GM18870 (cell line): ENCODE measurements at regions not wholly inside any gene's neighbourhood (a gene's known extent, or its start where the extent isn't known, plus 50 kb on each side); places are given as distances from the start of the nearest gene placed in this dataset.
"Not testable (repeated sequence)": the region's sequence is repeated elsewhere in the genome, so short reads cannot be mapped to it uniquely, and the experiment has no call there.

Experiments
- ATAC-seq: cut with Tn5 transposase; IDR thresholded peaks from one replicate; pipeline ENCODE4 v1.9.1; 2021; ENCODE audit warnings: moderate library complexity; ENCODE audit not compliant: unreplicated experiment

DNA sequence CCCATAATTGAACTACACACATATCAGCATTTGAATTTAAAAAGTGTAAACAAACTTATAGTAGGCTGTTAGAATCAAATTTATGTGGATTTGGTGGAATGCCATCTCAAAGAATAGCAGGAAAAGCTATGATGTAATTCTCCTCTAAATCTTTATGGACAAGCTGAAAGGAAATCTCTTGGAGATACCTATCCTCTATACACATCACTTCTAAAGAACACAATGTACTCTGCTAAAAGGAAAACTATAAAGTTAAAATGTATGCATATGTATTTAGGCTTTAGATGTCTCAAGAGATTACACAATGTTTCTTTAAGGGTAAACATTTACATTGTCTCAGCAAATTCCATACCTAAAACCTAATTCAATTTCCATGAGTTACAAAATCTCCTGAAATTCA lies 323.3 kb downstream of the CRPPA start:
- ATAC-seq: no peak

DNA sequence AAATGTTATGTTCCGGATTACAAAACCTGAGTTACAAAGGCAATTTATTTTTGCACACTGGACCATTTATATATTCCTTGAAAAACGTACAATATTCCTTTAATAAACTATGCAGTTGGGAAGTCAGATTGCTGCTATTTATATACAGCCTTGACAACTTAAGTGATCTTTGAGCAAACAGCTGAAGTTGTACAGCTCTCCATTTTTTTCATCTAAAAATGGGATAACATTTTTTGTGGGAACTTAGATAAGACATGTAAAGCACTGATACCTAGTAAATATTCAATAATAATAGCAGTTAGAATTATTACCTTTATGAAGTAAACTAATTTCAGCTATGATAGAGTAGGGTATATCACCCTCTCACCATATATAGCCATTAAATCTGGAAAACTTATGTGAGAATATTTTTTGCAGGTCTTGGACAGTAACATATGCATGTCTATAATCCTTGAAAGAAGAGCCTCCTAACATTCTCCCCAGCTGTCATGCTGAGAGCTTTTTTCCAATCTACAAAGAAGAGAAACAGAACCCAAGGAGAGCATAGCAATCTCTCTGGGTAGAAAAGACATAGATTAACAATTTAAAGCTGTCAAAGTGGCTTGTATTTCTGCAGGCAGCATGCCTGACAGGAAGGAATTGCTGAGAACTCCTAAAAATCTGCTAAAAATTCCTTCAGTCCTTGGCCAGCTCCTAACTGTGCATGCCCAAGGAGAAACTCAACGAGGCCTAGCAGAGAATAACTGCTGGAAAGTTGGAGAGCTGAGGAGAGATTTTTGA lies 326.0 kb downstream of the CRPPA start:
- no peak for ATAC-seq

DNA sequence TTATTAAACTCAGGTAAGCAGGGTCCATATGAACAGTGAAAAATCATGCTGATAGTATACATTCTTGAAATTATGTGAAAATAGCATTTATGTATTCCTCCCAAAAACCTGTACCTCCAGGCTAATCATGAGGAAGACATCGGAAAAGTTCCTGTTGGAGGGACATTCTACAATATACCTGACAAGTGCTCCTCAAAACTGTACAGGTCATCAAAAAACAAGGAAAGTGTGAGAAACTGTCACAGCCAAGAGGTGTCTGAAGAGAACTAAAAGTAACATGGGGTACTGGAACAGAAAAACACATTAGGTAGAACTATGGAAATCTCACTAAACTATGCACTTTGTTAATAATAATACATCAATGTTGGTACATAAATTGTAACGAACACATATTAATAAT lies 326.7 kb downstream of the CRPPA start:
- ATAC-seq: no peak

DNA sequence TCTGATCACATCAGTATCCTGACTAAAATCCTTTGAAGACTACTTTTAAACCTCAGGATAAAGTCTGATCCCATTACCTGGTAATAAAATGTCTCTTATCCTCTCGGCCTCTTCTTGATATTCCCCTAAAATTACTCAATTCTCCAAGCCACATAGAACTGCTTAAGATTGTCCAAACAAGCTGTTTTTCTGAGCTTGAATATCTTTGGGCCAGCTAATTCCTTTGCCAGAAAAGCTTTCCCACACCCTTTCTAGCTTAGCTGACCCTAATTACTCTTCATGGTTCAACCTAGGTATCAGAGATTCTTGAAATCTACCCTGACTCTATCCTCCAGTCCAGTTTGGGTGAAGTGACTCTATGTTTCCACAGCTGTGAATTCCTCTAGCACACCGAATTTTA lies 328.6 kb downstream of the CRPPA start:
- ATAC-seq: no peak

DNA sequence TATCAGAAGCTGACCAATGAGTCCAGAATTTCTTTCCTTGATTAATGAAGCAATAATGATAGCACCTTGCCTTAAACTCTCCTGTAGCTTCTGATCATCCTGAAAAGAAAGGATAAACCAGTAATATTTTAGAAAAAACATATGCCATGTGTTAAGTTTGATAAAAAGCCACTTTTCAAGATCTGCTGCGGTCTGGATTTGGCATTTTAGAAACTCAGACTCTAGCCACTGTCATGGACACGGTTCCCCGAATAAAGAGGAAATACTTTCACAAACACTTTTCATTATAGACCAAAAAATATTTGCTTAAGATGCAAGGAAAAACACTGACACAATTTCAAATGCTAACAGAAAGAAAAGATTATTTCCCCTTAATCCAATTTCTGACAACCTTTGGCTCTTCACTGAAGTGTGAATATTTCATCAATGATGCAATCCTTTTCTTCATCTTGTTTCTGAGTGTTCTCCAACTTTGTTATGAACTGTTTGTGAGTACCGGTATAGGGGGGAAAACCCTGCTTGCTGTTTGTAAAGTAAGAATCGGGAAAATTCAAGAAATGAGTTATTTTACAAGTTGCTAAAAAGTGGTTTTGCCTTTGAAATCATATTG lies 329.5 kb downstream of the CRPPA start:
- ATAC-seq: no peak

DNA sequence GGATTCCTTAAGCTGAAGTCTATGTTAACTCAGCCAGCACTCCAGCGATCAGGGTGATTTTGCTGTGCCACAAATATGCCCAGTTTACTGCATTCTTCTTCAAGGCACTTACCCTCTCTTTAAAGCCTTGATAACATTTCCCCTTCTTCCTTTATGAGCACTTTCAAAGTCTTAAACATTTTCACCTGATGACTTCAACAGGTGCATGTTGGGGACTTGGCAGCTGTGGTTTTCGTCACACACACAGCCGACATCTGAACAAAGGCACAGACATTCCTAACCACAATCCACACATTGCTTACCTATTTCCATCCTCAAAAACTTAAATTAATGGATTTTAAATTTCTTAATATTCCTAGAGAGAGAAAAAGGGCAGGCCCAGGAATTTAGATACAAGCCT lies 331.5 kb downstream of the CRPPA start:
- no peak for ATAC-seq

DNA sequence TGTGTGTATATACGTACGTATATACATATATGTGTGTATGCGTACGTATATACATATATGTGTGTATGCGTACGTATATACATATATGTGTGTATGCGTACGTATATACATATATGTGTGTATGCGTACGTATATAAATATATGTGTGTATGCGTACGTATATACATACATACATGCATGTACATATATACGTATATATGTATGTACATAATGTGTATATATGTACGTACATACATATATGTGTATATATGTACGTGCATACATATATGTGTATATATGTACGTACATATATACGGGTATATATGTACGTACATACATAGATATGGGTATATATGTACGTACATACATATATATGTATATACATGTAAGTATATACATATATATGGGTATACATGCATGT lies 332.1 kb downstream of the CRPPA start:
- no peak for ATAC-seq

DNA sequence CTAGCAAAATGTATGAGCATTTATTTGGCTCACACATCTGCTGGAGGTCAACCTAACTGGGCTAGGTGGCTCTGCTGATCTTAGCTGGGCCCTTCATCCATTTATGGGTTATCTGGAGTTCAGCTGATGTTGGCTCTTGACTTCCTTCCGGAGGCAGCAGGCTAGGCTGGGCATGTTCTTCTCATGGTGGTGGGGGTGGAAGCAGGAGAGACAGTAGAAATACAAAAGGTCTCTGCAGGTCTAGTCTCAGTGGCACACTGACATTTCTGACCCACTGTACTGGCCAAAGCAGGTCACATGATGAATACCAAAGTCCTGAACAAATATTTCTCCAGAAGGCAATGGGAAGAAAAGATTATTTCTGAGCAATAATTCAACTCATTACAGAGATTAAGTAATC lies 334.6 kb downstream of the CRPPA start:
- no peak for ATAC-seq

DNA sequence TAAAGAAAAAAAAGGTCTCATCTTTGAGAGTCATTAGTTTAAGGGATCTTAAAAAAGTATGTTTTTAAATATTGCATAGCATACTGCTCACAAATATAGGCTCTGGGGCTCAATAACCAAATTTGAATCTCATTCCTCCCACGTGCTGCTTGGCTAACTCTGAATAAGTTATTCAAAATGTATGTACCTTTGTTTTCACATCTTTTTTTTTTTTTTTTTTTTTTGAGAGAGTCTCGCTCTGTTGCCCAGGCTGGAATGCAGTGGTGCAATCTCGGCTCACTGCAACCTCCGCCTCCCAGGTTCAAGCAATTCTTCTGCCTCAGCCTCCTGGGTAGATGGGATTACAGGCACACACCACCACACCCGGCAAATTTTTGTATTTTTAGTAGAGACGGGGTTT lies 335.6 kb downstream of the CRPPA start:
- not testable (repeated sequence) for ATAC-seq

DNA sequence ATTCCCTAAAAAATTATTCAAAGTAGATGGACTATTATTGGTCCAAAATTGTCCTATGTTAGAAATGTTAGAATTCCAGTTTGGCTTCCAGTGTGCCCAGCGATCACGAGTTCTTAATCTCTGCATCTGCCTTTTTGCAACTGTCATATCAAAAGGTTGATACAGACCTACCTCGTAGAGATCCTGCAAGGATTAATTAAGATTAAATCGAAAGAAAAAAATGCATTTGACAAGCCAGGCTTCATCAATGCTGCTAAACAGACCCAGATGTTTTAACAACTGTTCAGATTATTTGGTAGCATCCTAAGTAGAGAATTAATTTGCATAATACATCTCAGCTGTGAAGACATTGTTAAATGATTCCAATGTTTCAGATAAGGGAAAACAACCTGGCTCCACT lies 336.5 kb downstream of the CRPPA start:
- no peak for ATAC-seq

DNA sequence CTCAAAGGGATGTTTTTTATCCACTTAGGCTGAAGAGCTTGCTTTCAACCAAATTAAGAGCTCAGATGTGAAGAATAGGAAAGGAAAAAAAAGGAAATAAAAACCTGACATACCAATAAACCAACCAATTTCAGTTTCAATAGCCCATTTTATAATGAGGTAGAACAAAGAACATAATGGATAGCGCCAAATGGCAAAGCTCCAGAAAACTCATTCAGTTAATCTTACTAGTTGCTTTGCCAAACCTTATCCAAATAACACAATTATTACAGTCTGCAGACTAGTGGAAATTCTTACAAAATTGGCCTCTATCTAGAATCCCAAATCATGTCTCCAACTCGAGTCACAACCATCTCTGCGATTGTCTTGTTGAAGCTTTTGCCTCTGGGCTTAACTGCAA lies 337.0 kb downstream of the CRPPA start:
- ATAC-seq: no peak

DNA sequence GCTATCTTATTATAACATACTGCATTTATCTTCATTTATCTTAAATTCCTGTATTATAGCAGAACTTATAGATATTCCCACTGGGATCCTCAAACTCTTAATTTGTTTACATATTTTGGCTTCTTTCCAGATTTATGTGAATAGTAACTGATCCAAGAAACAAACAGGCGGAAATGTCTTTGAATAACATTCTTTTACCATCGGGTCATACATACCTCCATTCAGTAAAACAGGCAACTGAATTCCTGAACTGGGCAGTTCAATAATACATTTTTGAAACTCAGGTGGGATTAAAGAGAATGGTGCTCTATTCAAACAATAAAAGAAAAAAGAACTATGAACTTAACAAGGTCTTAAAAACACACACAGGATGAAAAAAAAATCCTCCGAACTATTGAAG lies 337.4 kb downstream of the CRPPA start:
- no peak for ATAC-seq

DNA sequence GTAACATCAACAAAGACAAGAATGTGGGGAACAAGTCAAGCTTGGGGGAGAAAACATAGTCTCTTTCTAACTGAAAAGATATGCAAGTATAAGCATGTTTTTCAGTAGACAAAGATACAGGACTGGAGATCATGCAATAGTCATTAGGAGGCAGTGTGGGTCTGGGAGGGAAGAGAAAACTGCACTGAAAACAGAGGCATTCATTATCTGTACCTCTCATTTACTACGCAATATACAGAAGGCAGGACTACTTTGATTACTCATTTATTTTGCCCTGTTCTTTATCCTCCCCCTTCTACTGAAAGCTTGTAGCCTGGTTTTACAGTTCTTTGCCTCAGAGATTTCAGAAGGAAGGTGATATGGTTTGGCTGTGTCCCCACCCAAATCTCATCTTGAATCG lies 341.2 kb downstream of the CRPPA start:
- no peak for ATAC-seq

DNA sequence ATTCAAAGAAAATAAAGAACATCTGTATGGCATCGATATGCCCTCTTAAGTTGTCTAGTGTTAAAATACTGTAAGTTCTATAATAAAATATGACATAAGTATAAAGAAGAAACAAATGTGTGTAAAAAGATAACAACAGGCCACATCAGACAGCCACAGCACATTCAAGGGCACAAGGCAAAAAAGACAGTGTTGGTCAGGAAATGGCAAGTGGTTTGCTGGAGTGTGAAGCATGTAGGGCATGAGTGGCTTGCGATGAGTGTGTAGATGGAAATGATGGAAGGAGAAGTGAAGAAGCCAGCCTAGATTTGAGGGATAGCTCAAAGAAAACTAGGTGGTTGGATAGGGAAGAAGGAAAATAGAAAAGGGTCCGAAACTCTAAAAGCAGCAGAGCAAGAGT lies 341.6 kb downstream of the CRPPA start:
- ATAC-seq: no peak

DNA sequence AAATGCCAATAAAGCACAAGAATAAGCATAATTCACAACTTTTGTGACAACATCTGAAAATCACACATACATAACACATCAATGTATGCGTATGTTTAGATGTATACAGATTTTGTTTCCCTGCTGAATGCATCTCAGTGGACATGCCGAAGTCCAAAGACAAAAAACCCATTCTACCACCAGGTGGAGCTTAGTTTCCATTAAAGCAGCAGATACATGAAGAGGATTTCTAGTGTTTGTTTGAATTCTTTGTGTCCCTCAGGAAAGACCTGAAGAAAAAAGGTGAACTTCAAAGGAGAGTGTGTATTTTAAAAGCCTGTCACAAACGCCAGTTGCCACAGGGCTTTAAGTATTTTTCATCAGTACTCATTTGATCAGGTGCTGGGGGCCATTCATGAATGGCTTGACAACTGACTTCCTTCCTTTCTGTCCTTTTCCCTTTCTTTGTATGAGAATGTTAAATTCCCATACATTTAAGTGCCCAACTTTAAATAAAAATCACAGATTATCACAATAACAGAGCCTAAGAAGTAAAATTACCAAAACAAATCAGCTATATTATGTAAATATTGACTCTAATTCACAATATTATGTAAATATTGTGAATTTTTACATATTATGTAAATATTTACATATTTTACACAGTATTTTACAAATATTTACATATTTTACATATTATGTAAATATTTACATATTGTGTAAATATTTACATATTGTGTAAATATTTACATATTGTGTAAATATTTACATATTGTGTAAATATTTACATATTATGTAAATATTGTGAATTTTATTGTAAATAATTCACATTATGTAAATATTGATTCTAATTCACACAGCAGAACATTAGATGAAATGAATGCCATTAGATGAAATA lies 343.0 kb downstream of the CRPPA start:
- ATAC-seq: peak; percentile 63

DNA sequence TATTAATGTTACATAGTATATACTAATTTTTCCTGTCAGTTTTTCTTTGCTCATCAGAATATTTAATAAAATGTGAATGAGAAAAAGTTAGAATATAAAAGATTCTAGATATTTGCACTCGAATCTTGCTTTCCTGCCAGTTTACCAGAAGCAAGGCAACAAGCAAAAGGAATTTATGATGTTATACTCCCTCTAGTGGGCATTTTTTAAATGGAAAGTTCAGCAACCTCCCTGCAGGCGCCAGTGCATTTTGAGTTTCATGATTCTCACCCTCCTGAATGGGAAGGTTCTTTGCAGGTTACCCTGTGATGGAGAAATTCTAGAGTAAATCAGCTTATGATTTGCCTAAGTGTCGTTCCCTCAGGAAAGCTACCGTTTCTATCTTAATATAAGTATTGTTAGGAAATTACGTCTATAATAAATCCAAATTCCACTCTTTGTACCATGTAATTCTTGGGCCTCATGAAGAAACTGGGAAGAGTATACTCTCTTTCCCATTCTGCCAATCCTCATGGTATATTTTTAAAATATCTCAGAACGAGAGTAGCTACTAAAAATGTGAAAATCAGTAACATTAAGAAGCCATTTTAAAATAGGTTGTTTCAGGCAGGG lies 350.0 kb downstream of the CRPPA start:
- ATAC-seq: peak; percentile 85

DNA sequence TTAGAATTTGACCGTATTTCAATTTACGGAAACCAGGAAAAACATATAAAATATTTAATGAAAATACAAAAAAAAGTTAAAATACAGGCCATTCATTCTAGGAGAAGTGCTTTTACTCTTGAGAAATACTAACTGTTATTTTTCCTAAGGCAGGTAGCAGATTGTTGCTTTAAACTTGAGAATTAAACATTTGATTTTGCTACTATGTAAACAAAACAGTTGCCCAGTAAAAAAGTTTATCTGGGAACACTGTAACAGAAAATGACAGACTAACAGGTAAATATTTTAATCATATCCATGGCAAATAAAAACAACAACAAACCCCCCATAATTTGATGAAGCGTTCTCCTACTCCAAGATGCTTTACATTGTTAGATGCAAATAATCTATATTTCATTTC lies 350.5 kb downstream of the CRPPA start:
- no peak for ATAC-seq

DNA sequence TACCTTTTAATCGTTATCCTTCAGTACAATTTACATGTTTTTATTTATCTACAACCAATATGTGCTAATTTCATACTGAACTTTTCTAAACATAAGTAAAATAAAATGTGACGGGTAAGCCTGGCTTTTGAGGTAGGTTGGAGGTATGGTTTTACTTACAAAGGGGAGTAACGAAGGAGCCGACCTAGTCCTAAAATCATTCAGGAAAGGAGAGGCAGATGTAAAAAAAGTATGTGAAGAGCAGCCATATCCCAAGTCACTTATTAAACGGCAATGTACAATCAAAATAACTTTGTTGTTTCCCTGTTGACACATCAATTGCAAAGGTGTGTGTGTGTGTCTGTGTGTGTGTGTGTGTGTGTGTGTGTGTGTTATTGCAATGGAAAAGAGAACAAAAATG lies 351.3 kb downstream of the CRPPA start:
- no peak for ATAC-seq

DNA sequence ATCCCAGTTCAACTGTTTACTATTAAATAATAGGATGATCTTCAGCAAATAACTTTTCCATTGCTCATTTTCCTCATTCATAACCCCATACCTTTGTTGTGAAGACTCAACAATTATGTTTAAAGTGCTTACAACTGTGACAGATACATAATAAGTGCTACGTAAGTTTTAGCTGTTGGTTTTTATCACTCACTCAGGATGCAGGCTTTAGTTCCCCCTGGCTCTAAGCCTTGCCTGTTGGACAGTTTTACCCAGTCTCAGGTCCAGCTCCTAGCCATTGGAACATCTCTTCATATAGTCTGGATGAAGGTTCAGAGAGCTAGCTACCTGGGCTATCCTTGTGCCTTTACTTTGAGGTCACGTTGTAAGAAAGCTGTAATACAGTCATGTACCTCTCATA lies 353.2 kb downstream of the CRPPA start:
- ATAC-seq: no peak

DNA sequence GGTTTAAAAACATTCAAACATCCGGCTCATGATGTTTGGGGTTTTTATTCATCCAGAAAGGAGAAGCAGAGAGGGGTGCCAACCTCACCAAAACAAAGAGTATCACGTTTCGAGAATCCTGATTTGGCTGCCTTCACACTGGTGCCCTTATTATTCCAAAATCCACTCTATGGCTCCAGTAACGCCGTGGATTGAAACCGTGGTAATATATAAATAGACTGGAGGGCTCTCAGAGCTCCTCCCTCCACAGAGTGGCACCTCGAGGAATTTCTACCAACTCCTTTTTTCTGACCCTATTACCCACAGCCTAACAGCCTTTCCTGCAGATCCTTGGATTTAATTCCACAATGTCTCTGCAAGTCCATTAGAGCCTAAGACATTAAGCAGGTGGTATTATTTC lies 353.6 kb downstream of the CRPPA start:
- ATAC-seq: no peak

DNA sequence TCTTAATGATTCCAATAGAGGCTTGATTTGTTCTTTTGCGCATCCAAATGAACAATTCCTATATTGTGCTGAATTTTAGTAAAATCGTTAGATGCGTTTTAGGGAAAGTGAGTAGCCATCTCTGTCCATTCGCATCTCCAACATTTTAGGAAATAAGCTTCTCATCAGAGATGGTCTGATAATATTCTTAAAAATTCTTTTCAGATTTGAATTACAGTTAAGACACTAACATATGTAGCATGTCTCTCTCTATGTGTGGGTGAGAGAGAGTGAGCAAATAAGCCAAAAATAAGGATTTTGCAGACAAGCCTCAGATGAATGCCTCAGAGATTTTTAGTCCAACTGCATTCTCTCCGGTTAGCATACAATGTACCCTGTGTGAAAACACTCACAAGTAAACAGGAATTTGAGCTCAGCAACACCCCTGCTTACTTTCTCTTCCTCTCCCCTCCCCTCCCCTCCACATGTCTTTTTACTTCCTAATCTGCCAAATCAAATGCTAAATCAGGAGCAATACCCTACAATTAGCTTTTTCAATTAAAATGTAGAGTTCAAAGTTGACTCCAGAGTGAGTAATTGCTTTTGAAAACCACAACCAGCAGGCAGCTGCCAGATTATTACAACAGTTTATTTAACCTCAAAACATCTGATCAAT lies 354.4 kb downstream of the CRPPA start:
- ATAC-seq: no peak
